ENCODE measurements at regions not wholly inside any gene's neighbourhood (a gene's known extent, or its start where the extent isn't known, plus 50 kb on each side); places are given as distances from the start of the nearest gene placed in this dataset.

- Histone ChIP-seq H2AK5ac (ENCODE audit: insufficient read length, low read length) (no peak overlapping the region), H3K79me1 (ENCODE audit: insufficient read depth, low read depth, low read length, poor library complexity, severe bottlenecking) (no peaks in the 10 kb centered on the region), H2BK12ac (ENCODE audit: insufficient read length, low read depth, low read length) (no peak overlapping the region), H3K79me2 (ENCODE audit: insufficient read depth, low read length) (no peaks in the 10 kb centered on the region), H4K8ac (replicated peaks; ENCODE audit: insufficient read length, low read depth, low read length) (no peak overlapping the region), H2BK15ac (ENCODE audit: low read depth, low read length) (no peak overlapping the region), H3K9me3 (ENCODE audit: control insufficient read depth, low read depth, low read length) (no peaks in the 10 kb centered on the region), H4K91ac (ENCODE audit: insufficient read length, low read depth, low read length) (no peak overlapping the region), H3K4me1 (ENCODE audit: insufficient read depth, low read length) (no peaks in the 10 kb centered on the region), H4K20me1 (ENCODE audit: control insufficient read depth, insufficient read depth, insufficient read length) (no peaks in the 10 kb centered on the region), H3K4ac (ENCODE audit: low read depth, low read length) (no peak overlapping the region), H3K23ac (ENCODE audit: insufficient read length, low read depth, low read length) (no peak overlapping the region), H3K56ac (ENCODE audit: insufficient read length, low read depth, low read length) (no peak overlapping the region), H3K18ac (ENCODE audit: insufficient read length, low read depth, low read length) (no peak overlapping the region), H2AFZ (ENCODE audit: low read length) (no peak overlapping the region), H3T11ph (ENCODE audit: low read length) (no peak overlapping the region), H3K9ac (ENCODE audit: extremely low read depth, insufficient read length, low read length) (no peak overlapping the region), H2BK5ac (ENCODE audit: insufficient read length, low read length) (no peak overlapping the region), H3K14ac (ENCODE audit: insufficient read depth, low read length) (no peak overlapping the region), H3K27me3 (ENCODE audit: insufficient read depth, low read length) (no peaks in the 10 kb centered on the region), H3K4me2 (ENCODE audit: insufficient read depth, insufficient read length, low read length) (no peak overlapping the region), H4K5ac (ENCODE audit: insufficient read length, low read depth, low read length) (no peak overlapping the region), H2BK20ac (ENCODE audit: low read depth, low read length, poor library complexity, severe bottlenecking) (no peak overlapping the region), H2BK120ac (ENCODE audit: low read depth, low read length, poor library complexity, severe bottlenecking) (no peak overlapping the region), H3K27ac (ENCODE audit: insufficient read length, low read depth, low read length) (no peak overlapping the region), H3K23me2 (ENCODE audit: insufficient read length, low read depth, low read length, poor library complexity, severe bottlenecking) (no peaks in the 10 kb centered on the region)
- H3K27ac Mint-ChIP-seq, result no peak overlapping the region
- H3K4me1 Mint-ChIP-seq, result no peaks in the 10 kb centered on the region
- H3K36me3 Mint-ChIP-seq (ENCODE audit: insufficient read depth in 1 of 3, low read depth in 3 of 3), result 0 out of 7 replicates have a peak, but pooled peaks cover 0 to 6% (median 0%) of the 10 kb centered on the region in 3 experiments
- H3K4me3 Mint-ChIP-seq, result no peak overlapping the region
- no CpG with 5 or more reads among the region's 1 CpG for WGBS (ENCODE audit: extremely low coverage, insufficient read length, low lambda C conversion rate)
- TF ChIP-seq CTCF (conservative IDR thresholded peaks at IDR 0.05), result no peak
- H3K9me3 Mint-ChIP-seq, result peaks cover 2 to 5% of the 10 kb centered on the region in 2 experiments; a peak in 1 of 5 replicates
- no peaks in the 10 kb centered on the region for H3K27me3 Mint-ChIP-seq (ENCODE audit: low read depth)
- no peak for DNase-seq
These were observed 253.8 kb upstream of the MMADHC start for GRCh38 chr2:149841396-149841795.
